A673 (cell line): ENCODE measurements at regions not wholly inside any gene's neighbourhood (a gene's known extent, or its start where the extent isn't known, plus 50 kb on each side); places are given as distances from the start of the nearest gene placed in this dataset.

Experiments used
- BruUV-seq: library from RNA; stranded (reverse); fragments of 400-500 nt; replicated peaks from 2 replicates; lab custom pipeline; 2021; lab: Mats Ljungman, UMichigan
- CTCF ChIA-PET: fragments of 300-600 bp; sonication (Branson Sonifier 250); formaldehyde crosslinking; loops from one replicate; lab custom pipeline; 2022; ENCODE audit warnings: antibody characterized with exemption; lab: Charles Lee
- POLR2A ChIA-PET: fragments of 300-600 bp; sonication (Branson Sonifier 250); formaldehyde crosslinking; loops from one replicate; lab custom pipeline; 2022; ENCODE audit warnings: antibody characterized with exemption; ENCODE audit not compliant: low non-redundant PET; lab: Charles Lee
- DNase-seq: peaks from one replicate; pipeline ENCODE4 v3.0.0-alpha.2; 2015; ENCODE audit warnings: low spot score
- H3K27ac ChIP-seq: fragments of 200-600 bp; sonication (generic); 2 replicates; pipeline ENCODE4 v1.5.1; 2016; ENCODE audit warnings: mixed run types, low read depth, mild to moderate bottlenecking, mixed read lengths, antibody characterized with exemption, low read length; ENCODE audit not compliant: poor library complexity, severe bottlenecking
- H3K27me3 ChIP-seq: fragments of 200-600 bp; sonication (generic); replicated peaks from 2 replicates; pipeline ENCODE4 v1.6.1; 2017; ENCODE audit warnings: mixed run types, low read depth, mild to moderate bottlenecking, mixed read lengths, antibody characterized with exemption, low read length; ENCODE audit not compliant: insufficient read depth, poor library complexity
- H3K36me3 ChIP-seq: fragments of 200-600 bp; sonication (generic); 2 replicates; pipeline ENCODE4 v1.6.1; 2016; ENCODE audit warnings: mixed run types, mild to moderate bottlenecking, mixed read lengths, antibody characterized with exemption, low read length; ENCODE audit not compliant: insufficient read depth, poor library complexity, severe bottlenecking
- H3K4me1 ChIP-seq: fragments of 200-600 bp; sonication (generic); 2 replicates; pipeline ENCODE4 v1.6.1; 2017; ENCODE audit warnings: mixed run types, mild to moderate bottlenecking, mixed read lengths, antibody characterized with exemption, low read length; ENCODE audit not compliant: insufficient read depth, poor library complexity, severe bottlenecking
- H3K4me3 ChIP-seq: fragments of 200-600 bp; sonication (generic); 2 replicates; pipeline ENCODE4 v1.5.1; 2016; ENCODE audit warnings: low read depth, mixed run types, mild to moderate bottlenecking, mixed read lengths, low read length; ENCODE audit not compliant: poor library complexity, severe bottlenecking
- H3K9me3 ChIP-seq: fragments of 200-600 bp; sonication (generic); 2 replicates; pipeline ENCODE4 v1.6.1; 2016; ENCODE audit warnings: mixed run types, low read depth, mild to moderate bottlenecking, mixed read lengths, antibody characterized with exemption, low read length; ENCODE audit not compliant: poor library complexity, severe bottlenecking
- EZH2 ChIP-seq: fragments of 200-600 bp; sonication (generic); IDR thresholded peaks from 2 replicates; pipeline ENCODE4 v1.6.1; 2017; ENCODE audit warnings: borderline replicate concordance, low read depth, mild to moderate bottlenecking, mixed read lengths, antibody characterized with exemption, low read length; ENCODE audit not compliant: poor library complexity, severe bottlenecking
- intact Hi-C: fragments of 100-400 bp; cut with micrococcal nuclease; formaldehyde crosslinking; loops from one replicate; pipeline ENCODE4 v1.10.0; 2022; ENCODE audit not compliant: unreplicated experiment
- TF ChIP-seq, protein P1 (sequence below): fragments of 300-800, 200-600 bp; sonication (generic); conservative IDR thresholded peaks from 2 replicates; pipeline ENCODE4 v1.5.1; 2017; ENCODE audit warnings: low read depth, mild to moderate bottlenecking, antibody characterized with exemption, low read length, moderate library complexity, mixed read lengths

GRCh38 chr7:52777051-52777822, 258.2 kb upstream of the POM121L12 start:
- no peaks in the 10 kb centered on the region for H3K27me3 ChIP-seq
- no peak overlapping the region for H3K4me3 ChIP-seq
- no peak overlapping the region for H3K27ac ChIP-seq
- no TSS peak for BruUV-seq
- no peaks in the 10 kb centered on the region for H3K36me3 ChIP-seq
- no peak for DNase-seq
- ChIA-PET CTCF (no interaction called here), POLR2A (no interaction called here)
- TF ChIP-seq, protein P1, sequence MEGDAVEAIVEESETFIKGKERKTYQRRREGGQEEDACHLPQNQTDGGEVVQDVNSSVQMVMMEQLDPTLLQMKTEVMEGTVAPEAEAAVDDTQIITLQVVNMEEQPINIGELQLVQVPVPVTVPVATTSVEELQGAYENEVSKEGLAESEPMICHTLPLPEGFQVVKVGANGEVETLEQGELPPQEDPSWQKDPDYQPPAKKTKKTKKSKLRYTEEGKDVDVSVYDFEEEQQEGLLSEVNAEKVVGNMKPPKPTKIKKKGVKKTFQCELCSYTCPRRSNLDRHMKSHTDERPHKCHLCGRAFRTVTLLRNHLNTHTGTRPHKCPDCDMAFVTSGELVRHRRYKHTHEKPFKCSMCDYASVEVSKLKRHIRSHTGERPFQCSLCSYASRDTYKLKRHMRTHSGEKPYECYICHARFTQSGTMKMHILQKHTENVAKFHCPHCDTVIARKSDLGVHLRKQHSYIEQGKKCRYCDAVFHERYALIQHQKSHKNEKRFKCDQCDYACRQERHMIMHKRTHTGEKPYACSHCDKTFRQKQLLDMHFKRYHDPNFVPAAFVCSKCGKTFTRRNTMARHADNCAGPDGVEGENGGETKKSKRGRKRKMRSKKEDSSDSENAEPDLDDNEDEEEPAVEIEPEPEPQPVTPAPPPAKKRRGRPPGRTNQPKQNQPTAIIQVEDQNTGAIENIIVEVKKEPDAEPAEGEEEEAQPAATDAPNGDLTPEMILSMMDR: no peak
- no peak for TF ChIP-seq EZH2
- intact Hi-C loops: no loop called here
- H3K9me3 ChIP-seq: peaks cover 62% of the 10 kb centered on the region
- H3K4me1 ChIP-seq: no peaks in the 10 kb centered on the region

DNA sequence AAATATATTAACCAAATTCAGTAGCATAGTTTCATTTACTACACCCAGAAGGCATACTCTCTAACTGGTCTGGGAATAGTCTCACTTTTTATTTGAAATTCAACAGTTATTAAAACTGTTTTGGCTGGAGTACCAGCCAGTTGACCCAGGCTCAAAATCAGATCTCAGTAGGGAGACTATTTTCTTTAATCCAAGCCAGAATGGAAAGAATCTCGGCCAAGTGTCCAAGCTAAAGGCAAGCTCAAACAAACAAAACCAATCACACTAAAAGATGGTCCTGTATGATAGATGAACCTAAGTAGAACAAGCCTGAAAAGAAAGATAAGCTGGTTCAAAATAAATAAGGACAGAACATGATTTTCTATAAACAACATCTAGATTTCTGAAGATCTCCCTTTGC, 259.6 kb upstream of the POM121L12 start:
- H3K27ac ChIP-seq: no peak overlapping the region
- BruUV-seq: no TSS peak
- intact Hi-C loops: no loop called here
- H3K27me3 ChIP-seq: no peaks in the 10 kb centered on the region
- peaks cover 60% of the 10 kb centered on the region for H3K9me3 ChIP-seq
- ChIA-PET CTCF (no interaction called here), POLR2A (no interaction called here)
- H3K4me3 ChIP-seq: no peak overlapping the region
- TF ChIP-seq, protein P1: no peak
- TF ChIP-seq EZH2: no peak
- H3K36me3 ChIP-seq: no peaks in the 10 kb centered on the region
- DNase-seq: no peak
- no peaks in the 10 kb centered on the region for H3K4me1 ChIP-seq

DNA sequence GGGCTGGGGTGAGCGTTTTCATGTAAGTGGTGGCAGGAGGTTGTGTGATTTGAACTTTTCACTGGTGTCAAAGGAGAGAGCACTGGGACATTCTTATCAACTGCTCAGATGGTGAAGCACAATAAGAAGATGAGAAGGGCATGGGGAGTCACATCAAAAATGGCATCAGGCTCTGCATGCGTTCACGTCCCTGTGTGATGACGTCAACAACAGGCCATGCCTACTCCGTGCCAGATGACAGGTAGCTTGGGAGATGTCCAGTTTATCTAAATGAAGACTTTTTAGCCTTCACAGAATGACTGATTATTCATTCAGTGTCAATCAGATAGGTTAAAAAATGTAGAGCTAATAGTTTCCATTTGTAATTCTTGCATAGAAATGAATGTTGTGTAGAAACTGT, 264.3 kb upstream of the POM121L12 start:
- POLR2A ChIA-PET: no interaction called here
- TF ChIP-seq, protein P1: no peak
- no peak for TF ChIP-seq EZH2
- no TSS peak for BruUV-seq
- CTCF ChIA-PET: no interaction called here
- H3K4me1 ChIP-seq: no peaks in the 10 kb centered on the region
- peaks cover 33% of the 10 kb centered on the region for H3K9me3 ChIP-seq
- intact Hi-C loops: no loop called here
- H3K4me3 ChIP-seq: no peak overlapping the region
- DNase-seq: no peak
- H3K36me3 ChIP-seq: no peaks in the 10 kb centered on the region
- H3K27me3 ChIP-seq: no peaks in the 10 kb centered on the region
- no peak overlapping the region for H3K27ac ChIP-seq
